Omental fat pad (tissue), 3 donors: ENCODE measurements at regions not wholly inside any gene's neighbourhood (a gene's known extent, or its start where the extent isn't known, plus 50 kb on each side); places are given as distances from the start of the nearest gene placed in this dataset.

ENCODE experiments used
- ATAC-seq: fragments of 150-250 bp; one replicate; pipeline ENCODE4 v1.9.1; 2016; ENCODE audit warnings: mild to moderate bottlenecking, moderate library complexity; ENCODE audit not compliant: low FRiP score
- DNase-seq: peaks from one replicate; pipeline ENCODE4 v3.0.0-alpha.2; 2019; ENCODE audit warnings: low spot score
- CTCF ChIP-seq, 3 donors: fragments of 450-650 bp; IDR thresholded peaks; one replicate each; pipeline ENCODE4 v1.5.1; 2016 to 2017; ENCODE audit warnings: antibody characterized with exemption in 3 of 3, mild to moderate bottlenecking in 3 of 3, moderate library complexity in 2 of 3

GRCh38 chr9:113755433-113755832 is 120.7 kb upstream of the ZNF618 start:
- DNase-seq (no peak), ATAC-seq (no peak)
- TF ChIP-seq CTCF (IDR thresholded peaks at IDR 0.05): no peak

- no peak for TF ChIP-seq CTCF (IDR thresholded peaks at IDR 0.05)
- ATAC-seq: no peak
- DNase-seq: no peak
These were observed 119.5 kb upstream of the ZNF618 start for GRCh38 chr9:113756476-113757192.

GRCh38 chr9:113763429-113763828 is 112.7 kb upstream of the ZNF618 start:
- DNase-seq: no peak
- no peak for TF ChIP-seq CTCF (IDR thresholded peaks at IDR 0.05)

GRCh38 chr9:113764572-113764971 is 111.5 kb upstream of the ZNF618 start:
- no peak for ATAC-seq
- no peak for TF ChIP-seq CTCF (IDR thresholded peaks at IDR 0.05)
- no peak for DNase-seq

More at GRCh38 chr9:113763429-113763828, 112.7 kb upstream of the ZNF618 start:
- no peak for ATAC-seq

- no peak for DNase-seq
- TF ChIP-seq CTCF (IDR thresholded peaks at IDR 0.05): no peak
- no peak for ATAC-seq
These were observed 106.7 kb upstream of the ZNF618 start for GRCh38 chr9:113769412-113769811.

- no peak for TF ChIP-seq CTCF (IDR thresholded peaks at IDR 0.05)
- no peak for DNase-seq
- no peak for ATAC-seq
These were observed 105.7 kb upstream of the ZNF618 start for GRCh38 chr9:113770396-113770795.

- no peak for TF ChIP-seq CTCF (IDR thresholded peaks at IDR 0.05)
- ATAC-seq (no peak), DNase-seq (no peak)
These were observed 104.9 kb upstream of the ZNF618 start for GRCh38 chr9:113771199-113771598.
